OCI-LY3 (cell line): ENCODE measurements at regions not wholly inside any gene's neighbourhood (a gene's known extent, or its start where the extent isn't known, plus 50 kb on each side); places are given as distances from the start of the nearest gene placed in this dataset.

ENCODE experiments used
- H2AFZ ChIP-seq: fragments of 200-600, 300-600 bp; shearing (Covaris generic); 2 replicates; pipeline ENCODE4 v1.6.0; 2014; ENCODE audit warnings: antibody characterized with exemption, low read depth, low read length
- H3K27ac ChIP-seq: fragments of 200-600, 300-600 bp; sonication (generic); 2 replicates; pipeline ENCODE4 v1.5.1; 2014; ENCODE audit warnings: mild to moderate bottlenecking, low read length, moderate library complexity, mixed read lengths
- H3K27me3 ChIP-seq: fragments of 200-600, 300-600 bp; sonication (generic); 2 replicates; pipeline ENCODE4 v1.6.1; 2014; ENCODE audit warnings: low read depth, low read length, mixed read lengths
- H3K36me3 ChIP-seq: fragments of 200-600, 300-600 bp; sonication (generic); replicated peaks from 2 replicates; pipeline ENCODE3; 2014; ENCODE audit warnings: low read depth, low read length, mixed read lengths
- H3K4me1 ChIP-seq: fragments of 300-600, 200-600 bp; sonication (generic); 2 replicates; pipeline ENCODE4 v1.6.1; 2014; ENCODE audit warnings: low read length, mixed read lengths
- H3K4me2 ChIP-seq: fragments of 200-600, 300-600 bp; sonication (generic); 2 replicates; pipeline ENCODE4 v1.6.1; 2014; ENCODE audit warnings: low read length, mixed read lengths
- H3K4me3 ChIP-seq: fragments of 300-600, 200-600 bp; sonication (generic); 2 replicates; pipeline ENCODE4 v1.5.1; 2014; ENCODE audit warnings: antibody characterized with exemption, mild to moderate bottlenecking, low read length, moderate library complexity
- H3K79me2 ChIP-seq: fragments of 300-600, 200-600 bp; shearing (Covaris generic); 2 replicates; pipeline ENCODE4 v1.6.1; 2014; ENCODE audit warnings: mild to moderate bottlenecking, low read length, mixed read lengths
- H3K9ac ChIP-seq: fragments of 300-600, 200-600 bp; shearing (Covaris generic); 2 replicates; pipeline ENCODE4 v1.6.0; 2014; ENCODE audit warnings: mild to moderate bottlenecking, low read length, moderate library complexity
- H3K9me3 ChIP-seq: fragments of 200-600, 300-600 bp; shearing (Covaris generic); 2 replicates; pipeline ENCODE4 v1.6.1; 2014; ENCODE audit warnings: low read length, mixed read lengths; ENCODE audit not compliant: insufficient read depth
- H4K20me1 ChIP-seq: fragments of 200-600, 300-600 bp; sonication (generic); 2 replicates; pipeline ENCODE4 v1.6.1; 2016; ENCODE audit warnings: low read length, mixed read lengths; ENCODE audit not compliant: insufficient read depth
- EZH2phosphoT487 ChIP-seq: fragments of 200-600 bp; shearing (Covaris generic); IDR thresholded peaks from 2 replicates; pipeline ENCODE4 v1.6.1; 2018; ENCODE audit warnings: antibody characterized with exemption, mixed run types, low read depth
- TF ChIP-seq, protein P1 (sequence below): fragments of 200-600, 300-600 bp; sonication (generic); IDR thresholded peaks from 2 replicates; pipeline ENCODE4 v1.5.1; 2014; ENCODE audit warnings: antibody characterized with exemption, low read length, low read depth

DNA sequence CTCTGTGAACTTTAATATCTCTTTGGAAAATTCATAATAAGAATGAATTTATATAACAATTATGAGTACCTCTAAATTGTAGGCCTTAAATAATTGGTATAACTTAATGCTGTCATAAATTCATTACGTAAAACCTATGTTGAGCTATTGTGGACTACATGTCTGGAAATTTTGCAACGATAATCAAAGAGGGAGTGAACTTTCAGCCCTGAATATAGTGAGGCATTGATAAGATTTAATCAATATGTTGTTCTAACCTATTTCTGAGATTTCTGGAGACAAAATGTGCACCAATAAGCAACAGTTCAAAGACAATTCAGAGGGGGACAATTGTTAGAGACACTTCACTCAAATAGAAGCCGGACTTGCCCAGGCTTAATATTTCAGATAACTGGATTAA lies 499.4 kb downstream of the ELAVL2 start:
- TF ChIP-seq, protein P1, sequence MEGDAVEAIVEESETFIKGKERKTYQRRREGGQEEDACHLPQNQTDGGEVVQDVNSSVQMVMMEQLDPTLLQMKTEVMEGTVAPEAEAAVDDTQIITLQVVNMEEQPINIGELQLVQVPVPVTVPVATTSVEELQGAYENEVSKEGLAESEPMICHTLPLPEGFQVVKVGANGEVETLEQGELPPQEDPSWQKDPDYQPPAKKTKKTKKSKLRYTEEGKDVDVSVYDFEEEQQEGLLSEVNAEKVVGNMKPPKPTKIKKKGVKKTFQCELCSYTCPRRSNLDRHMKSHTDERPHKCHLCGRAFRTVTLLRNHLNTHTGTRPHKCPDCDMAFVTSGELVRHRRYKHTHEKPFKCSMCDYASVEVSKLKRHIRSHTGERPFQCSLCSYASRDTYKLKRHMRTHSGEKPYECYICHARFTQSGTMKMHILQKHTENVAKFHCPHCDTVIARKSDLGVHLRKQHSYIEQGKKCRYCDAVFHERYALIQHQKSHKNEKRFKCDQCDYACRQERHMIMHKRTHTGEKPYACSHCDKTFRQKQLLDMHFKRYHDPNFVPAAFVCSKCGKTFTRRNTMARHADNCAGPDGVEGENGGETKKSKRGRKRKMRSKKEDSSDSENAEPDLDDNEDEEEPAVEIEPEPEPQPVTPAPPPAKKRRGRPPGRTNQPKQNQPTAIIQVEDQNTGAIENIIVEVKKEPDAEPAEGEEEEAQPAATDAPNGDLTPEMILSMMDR = no peak
- TF ChIP-seq EZH2phosphoT487 = no peak
- H3K4me3 ChIP-seq = no peak overlapping the region

DNA sequence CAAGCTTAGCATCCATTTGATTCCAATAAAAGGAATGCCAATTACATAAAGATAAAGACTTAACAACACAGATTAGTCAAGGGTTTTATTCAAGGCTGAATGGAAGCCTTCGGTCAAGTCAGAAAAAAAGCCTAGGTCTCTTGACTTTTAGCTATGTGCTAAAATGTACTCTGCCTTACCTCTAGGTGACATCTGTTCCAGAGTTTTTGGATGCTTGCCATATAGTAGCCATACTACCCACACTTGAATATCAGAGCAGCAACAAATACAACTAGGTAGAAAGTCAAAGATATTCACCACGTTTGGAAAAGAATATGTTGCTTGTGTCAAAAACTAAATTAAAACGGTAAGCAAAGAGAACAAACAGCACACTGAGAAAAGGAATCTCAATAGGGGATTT lies 484.7 kb downstream of the ELAVL2 start:
- no peaks in the 10 kb centered on the region for H3K79me2 ChIP-seq
- no peaks in the 10 kb centered on the region; the same call in 1 of the 2 replicates for H3K4me1 ChIP-seq
- H4K20me1 ChIP-seq = no peaks in the 10 kb centered on the region
- no peak overlapping the region for H3K9ac ChIP-seq
- TF ChIP-seq, protein P1 = no peak
- TF ChIP-seq EZH2phosphoT487 = no peak
- no peaks in the 10 kb centered on the region for H3K9me3 ChIP-seq
- no peaks in the 10 kb centered on the region for H3K36me3 ChIP-seq
- H3K4me2 ChIP-seq = no peak overlapping the region
- no peak overlapping the region for H2AFZ ChIP-seq
- no peak overlapping the region for H3K4me3 ChIP-seq
- no peak overlapping the region for H3K27ac ChIP-seq
- H3K27me3 ChIP-seq = no peaks in the 10 kb centered on the region

More for the DNA sequence above, 499.4 kb downstream of the ELAVL2 start:
- Histone ChIP-seq H3K4me2 (no peak overlapping the region), H3K27ac (no peak overlapping the region), H2AFZ (no peak overlapping the region), H3K36me3 (no peaks in the 10 kb centered on the region), H3K4me1 (no peaks in the 10 kb centered on the region), H3K9ac (no peak overlapping the region), H3K9me3 (no peaks in the 10 kb centered on the region), H3K79me2 (no peaks in the 10 kb centered on the region), H4K20me1 (no peaks in the 10 kb centered on the region), H3K27me3 (no peaks in the 10 kb centered on the region)

DNA sequence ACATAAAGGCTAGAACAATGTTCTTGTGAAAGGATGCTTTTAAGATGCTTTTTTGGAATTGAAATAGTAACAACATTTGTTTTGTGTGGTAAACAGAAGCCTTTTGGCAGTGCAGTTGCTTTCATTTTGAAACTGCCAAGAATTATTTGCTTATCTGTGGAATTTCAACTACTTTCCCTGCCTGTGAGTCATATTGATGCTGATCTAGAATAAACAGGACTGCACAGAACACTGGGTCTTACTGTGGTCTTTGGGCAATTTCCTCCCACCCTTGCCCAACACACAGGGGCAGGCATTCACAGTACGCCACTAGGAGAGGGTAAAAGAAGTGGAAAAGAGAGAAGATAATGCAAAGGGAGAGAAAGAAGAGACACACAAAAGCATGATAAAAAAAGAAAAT lies 483.7 kb downstream of the ELAVL2 start:
- Histone ChIP-seq H2AFZ (no peak overlapping the region), H3K27ac (no peak overlapping the region), H3K4me2 (no peak overlapping the region), H3K9me3 (no peaks in the 10 kb centered on the region), H3K4me3 (no peak overlapping the region), H3K27me3 (no peaks in the 10 kb centered on the region), H3K9ac (no peak overlapping the region), H3K4me1 (no peaks in the 10 kb centered on the region; the same call in 1 of the 2 replicates), H3K79me2 (no peaks in the 10 kb centered on the region), H4K20me1 (no peaks in the 10 kb centered on the region), H3K36me3 (no peaks in the 10 kb centered on the region)
- no peak for TF ChIP-seq EZH2phosphoT487
- TF ChIP-seq, protein P1 = no peak

DNA sequence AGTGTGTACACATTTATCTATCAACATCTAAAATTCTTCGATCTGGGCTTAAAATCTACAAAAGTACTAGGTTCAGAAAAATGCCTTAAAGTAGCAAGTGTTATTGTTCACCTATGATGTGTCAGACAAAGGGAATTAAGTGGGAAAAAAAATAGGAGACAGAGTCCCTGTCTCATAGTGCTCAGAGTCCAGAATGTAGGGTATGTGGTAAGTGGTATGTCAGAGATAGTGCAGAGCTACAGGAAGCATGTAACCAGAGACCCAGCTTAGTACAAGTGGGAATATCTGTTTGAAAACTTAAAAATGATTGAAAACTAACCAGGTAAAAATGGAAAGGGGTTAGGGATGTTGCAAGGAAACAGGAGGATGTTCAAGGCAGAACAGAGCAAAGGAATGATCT lies 482.8 kb downstream of the ELAVL2 start:
- no peak overlapping the region for H3K9ac ChIP-seq
- no peaks in the 10 kb centered on the region for H3K27me3 ChIP-seq
- H3K4me1 ChIP-seq = no peaks in the 10 kb centered on the region
- H3K4me2 ChIP-seq = no peak overlapping the region
- H2AFZ ChIP-seq = no peak overlapping the region
- no peak overlapping the region for H3K27ac ChIP-seq
- no peaks in the 10 kb centered on the region for H3K36me3 ChIP-seq
- H3K79me2 ChIP-seq = no peaks in the 10 kb centered on the region
- no peaks in the 10 kb centered on the region for H4K20me1 ChIP-seq
- no peak overlapping the region for H3K4me3 ChIP-seq
- no peaks in the 10 kb centered on the region for H3K9me3 ChIP-seq
- TF ChIP-seq, protein P1 = no peak
- no peak for TF ChIP-seq EZH2phosphoT487
